Jurkat, Clone E6-1 (cell line): ENCODE measurements at regions not wholly inside any gene's neighbourhood (a gene's known extent, or its start where the extent isn't known, plus 50 kb on each side); places are given as distances from the start of the nearest gene placed in this dataset.
"Not testable (repeated sequence)": the region's sequence is repeated elsewhere in the genome, so short reads cannot be mapped to it uniquely, and the experiment has no call there.

Experiments used
- DNase-seq: peaks from one replicate; pipeline ENCODE4 v3.0.0-alpha.2; 2011; ENCODE audit warnings: low read depth, low spot score
- H3K4me3 ChIP-seq: 2 replicates; pipeline ENCODE4 v1.5.1; 2011; ENCODE audit warnings: mild to moderate bottlenecking, low read length, control low read depth, moderate library complexity

GRCh38 chr20:48396981-48397861 lies 430.6 kb downstream of the PREX1 start:
- not testable (repeated sequence) for DNase-seq

GRCh38 chr20:48395816-48396546 lies 431.8 kb downstream of the PREX1 start:
- H3K4me3 ChIP-seq: no peak overlapping the region
- no peak for DNase-seq

More at GRCh38 chr20:48396981-48397861, 430.6 kb downstream of the PREX1 start:
- H3K4me3 ChIP-seq: not testable (repeated sequence)

- DNase-seq: no peak
- no peak overlapping the region for H3K4me3 ChIP-seq
These were observed 433.3 kb downstream of the PREX1 start for GRCh38 chr20:48394415-48395081.

- DNase-seq: no peak
These were observed 434.0 kb downstream of the PREX1 start for GRCh38 chr20:48393737-48394314.

GRCh38 chr20:48393311-48393685 lies 434.5 kb downstream of the PREX1 start:
- no peak for DNase-seq
- H3K4me3 ChIP-seq: no peak overlapping the region

More at GRCh38 chr20:48393737-48394314, 434.0 kb downstream of the PREX1 start:
- H3K4me3 ChIP-seq: no peak overlapping the region

GRCh38 chr20:48392407-48393310 lies 435.1 kb downstream of the PREX1 start:
- H3K4me3 ChIP-seq: no peak overlapping the region
- no peak for DNase-seq

- no peak for DNase-seq
- H3K4me3 ChIP-seq: no peak overlapping the region
These were observed 436.8 kb downstream of the PREX1 start for GRCh38 chr20:48390981-48391380.

- DNase-seq: no peak
- H3K4me3 ChIP-seq: no peak overlapping the region
These were observed 440.1 kb downstream of the PREX1 start for GRCh38 chr20:48387675-48388074.

GRCh38 chr20:48385527-48385926 lies 442.3 kb downstream of the PREX1 start:
- no peak overlapping the region for H3K4me3 ChIP-seq
- DNase-seq: no peak

GRCh38 chr20:48385114-48385513 lies 442.7 kb downstream of the PREX1 start:
- H3K4me3 ChIP-seq: no peak overlapping the region
- DNase-seq: no peak

- no peak for DNase-seq
- no peak overlapping the region for H3K4me3 ChIP-seq
These were observed 443.5 kb downstream of the PREX1 start for GRCh38 chr20:48384147-48384818.

GRCh38 chr20:48383252-48383651 lies 444.5 kb downstream of the PREX1 start:
- no peak for DNase-seq
- no peak overlapping the region for H3K4me3 ChIP-seq

- H3K4me3 ChIP-seq: no peak overlapping the region
- no peak for DNase-seq
These were observed 445.5 kb downstream of the PREX1 start for GRCh38 chr20:48382304-48382703.

GRCh38 chr20:48381353-48382120 lies 446.3 kb downstream of the PREX1 start:
- DNase-seq: no peak
- H3K4me3 ChIP-seq: no peak overlapping the region

- H3K4me3 ChIP-seq: no peak overlapping the region
- no peak for DNase-seq
These were observed 447.1 kb downstream of the PREX1 start for GRCh38 chr20:48380661-48381060.

- no peak for DNase-seq
- no peak overlapping the region for H3K4me3 ChIP-seq
These were observed 448.7 kb downstream of the PREX1 start for GRCh38 chr20:48378976-48379675.

GRCh38 chr20:48377940-48378339 lies 449.9 kb downstream of the PREX1 start:
- no peak for DNase-seq
- no peak overlapping the region for H3K4me3 ChIP-seq
